ENCODE measurements at regions not wholly inside any gene's neighbourhood (a gene's known extent, or its start where the extent isn't known, plus 50 kb on each side); places are given as distances from the start of the nearest gene placed in this dataset.

- H3K27ac ChIP-seq, result no peak overlapping the region
- no peak for FAIRE-seq
- H3K9me3 ChIP-seq, result peaks cover 11% of the 10 kb centered on the region; the same call in 2 of the 3 replicates
- WGBS (ENCODE audit: missing lambda C conversion rate), result 76% methylated on average over 2 of the region's 2 CpGs
- no peaks in the 10 kb centered on the region for H3K4me1 ChIP-seq
- no peak for ATAC-seq
- ChIA-PET CTCF (interaction anchor here (1.0 kb wide), 2 partner anchors 13 to 336 kb away, joined by 3 read pairs; no protein-coding TSS in a partner anchor), POLR2A (no interaction called here)
- H3K4me3 ChIP-seq, result no peak overlapping the region
- no peak overlapping the region for H3K4me2 ChIP-seq
- DNase-seq (ENCODE audit: low read depth in 1 of 2, low spot score in 1 of 2), result no peak
- TF ChIP-seq MAFK (IDR thresholded peaks at IDR 0.05; ENCODE audit: partially characterized antibody) (no peak), BHLHE40 (IDR thresholded peaks at IDR 0.05; ENCODE audit: low read depth, low read length) (no peak), TFCP2L1 (CRISPR knock-in tag; IDR thresholded peaks at IDR 0.05) (no peak), ELK1 (IDR thresholded peaks at IDR 0.05; ENCODE audit: low read depth, low read length) (no peak), RCOR1 (IDR thresholded peaks at IDR 0.05; ENCODE audit: low read depth, low read length) (no peak), BCL3 (IDR thresholded peaks at IDR 0.05) (no peak), CBX2 (IDR thresholded peaks at IDR 0.05; ENCODE audit: borderline replicate concordance, low read depth) (no peak), PBX3 (IDR thresholded peaks at IDR 0.05) (no peak), FOSL2 (IDR thresholded peaks at IDR 0.05) (no peak), FOSL2 (CRISPR knock-in tag; IDR thresholded peaks at IDR 0.05) (no peak), ESRRA (IDR thresholded peaks at IDR 0.05; ENCODE audit: borderline replicate concordance, low read length) (no peak), HMGXB4 (CRISPR knock-in tag; IDR thresholded peaks at IDR 0.05; ENCODE audit: borderline replicate concordance) (no peak), HOXB13 (CRISPR knock-in tag; IDR thresholded peaks at IDR 0.05; ENCODE audit: low read depth) (no peak), KDM1A (IDR thresholded peaks at IDR 0.05; ENCODE audit: low read depth) (no peak), CEBPB (IDR thresholded peaks at IDR 0.05) (no peak), NPAS2 (CRISPR knock-in tag; IDR thresholded peaks at IDR 0.05; ENCODE audit: borderline replicate concordance) (no peak)
Observed at GRCh38 chr2:160634436-160634835, 140.8 kb upstream of the RBMS1 start.

- POLR2A ChIA-PET, result no interaction called here
- no peak for ATAC-seq
- Histone ChIP-seq H3K4me2 (no peak overlapping the region), H3K9me3 (peaks cover 19% of the 10 kb centered on the region; the same call in 2 of the 3 replicates), H3K4me1 (no peaks in the 10 kb centered on the region), H3K4me3 (no peak overlapping the region), H3K27ac (no peak overlapping the region)
- FAIRE-seq, result no peak
- 22% methylated on average over 2 of the region's 2 CpGs for WGBS (ENCODE audit: missing lambda C conversion rate)
- CTCF ChIA-PET, result no interaction called here
- no peak for DNase-seq (ENCODE audit: low read depth in 1 of 2, low spot score in 1 of 2)
- TF ChIP-seq CTCF (IDR thresholded peaks at IDR 0.05) (no peak), RNF2 (IDR thresholded peaks at IDR 0.05; ENCODE audit: borderline replicate concordance, low read depth) (no peak), ATOH8 (CRISPR knock-in tag; IDR thresholded peaks at IDR 0.05; ENCODE audit: low read depth) (no peak), MAFK (IDR thresholded peaks at IDR 0.05; ENCODE audit: partially characterized antibody) (no peak), BCL3 (IDR thresholded peaks at IDR 0.05) (no peak), FOXS1 (CRISPR knock-in tag; IDR thresholded peaks at IDR 0.05) (no peak), FOSL2 (IDR thresholded peaks at IDR 0.05) (no peak), FOSL2 (CRISPR knock-in tag; IDR thresholded peaks at IDR 0.05) (no peak), GATA3 (IDR thresholded peaks at IDR 0.05; ENCODE audit: borderline replicate concordance) (no peak), NPAS2 (CRISPR knock-in tag; IDR thresholded peaks at IDR 0.05; ENCODE audit: borderline replicate concordance) (no peak), TP53 (CRISPR knock-in tag; IDR thresholded peaks at IDR 0.05) (no peak), RCOR1 (IDR thresholded peaks at IDR 0.05; ENCODE audit: low read depth, low read length) (no peak)
Observed at GRCh38 chr2:160635488-160635887, 141.9 kb upstream of the RBMS1 start.
